ENCODE measurements at regions not wholly inside any gene's neighbourhood (a gene's known extent, or its start where the extent isn't known, plus 50 kb on each side); places are given as distances from the start of the nearest gene placed in this dataset.

- DNase-seq, result no peak
Measured at GRCh38 chr3:43206632-43207031, 79.7 kb upstream of the SNRK start.

- no peak for DNase-seq
Measured at GRCh38 chr3:43206105-43206504, 80.2 kb upstream of the SNRK start.

DNA sequence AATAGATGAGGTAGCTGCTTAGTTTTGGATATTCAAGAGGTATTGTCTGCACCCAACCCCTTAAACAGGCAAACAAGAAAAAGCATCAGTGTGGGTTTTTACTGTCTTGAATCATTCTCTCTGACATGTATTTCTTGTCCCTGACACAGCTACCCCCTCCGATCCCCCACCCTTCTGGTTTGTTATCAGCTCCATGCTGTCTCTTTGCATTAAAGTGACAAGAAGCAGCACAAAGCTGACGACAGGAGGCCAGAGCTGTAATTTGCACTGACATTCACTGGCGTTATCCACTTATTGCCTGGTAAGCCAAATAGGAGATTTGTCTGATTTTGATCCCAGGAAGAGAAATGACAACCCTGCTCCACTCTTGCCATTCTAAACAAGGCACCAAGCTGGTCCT lies 83.3 kb upstream of the SNRK start:
- no peak for DNase-seq

DNA sequence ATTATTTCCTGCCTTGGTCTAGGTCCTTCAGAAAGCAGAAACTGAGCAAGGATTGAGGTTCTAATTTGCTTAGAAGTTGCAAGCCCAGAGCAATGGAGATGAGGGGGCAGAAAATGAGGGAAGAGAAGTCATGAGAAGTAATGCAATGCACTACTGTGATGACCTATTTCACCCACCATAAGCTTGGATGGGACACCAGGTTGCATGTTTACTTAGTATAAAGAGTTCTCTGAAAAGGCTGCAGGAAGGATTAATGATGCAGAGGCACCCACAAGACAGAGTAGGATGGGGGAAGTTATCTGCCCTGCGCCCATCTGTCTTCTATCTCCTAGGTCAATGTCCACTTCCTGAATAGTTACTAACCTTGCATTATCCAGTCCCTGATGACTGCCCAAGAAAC lies 84.8 kb upstream of the SNRK start:
- DNase-seq, result no peak

GRCh38 chr3:43199645-43200306 lies 86.6 kb upstream of the SNRK start:
- no peak for DNase-seq

DNA sequence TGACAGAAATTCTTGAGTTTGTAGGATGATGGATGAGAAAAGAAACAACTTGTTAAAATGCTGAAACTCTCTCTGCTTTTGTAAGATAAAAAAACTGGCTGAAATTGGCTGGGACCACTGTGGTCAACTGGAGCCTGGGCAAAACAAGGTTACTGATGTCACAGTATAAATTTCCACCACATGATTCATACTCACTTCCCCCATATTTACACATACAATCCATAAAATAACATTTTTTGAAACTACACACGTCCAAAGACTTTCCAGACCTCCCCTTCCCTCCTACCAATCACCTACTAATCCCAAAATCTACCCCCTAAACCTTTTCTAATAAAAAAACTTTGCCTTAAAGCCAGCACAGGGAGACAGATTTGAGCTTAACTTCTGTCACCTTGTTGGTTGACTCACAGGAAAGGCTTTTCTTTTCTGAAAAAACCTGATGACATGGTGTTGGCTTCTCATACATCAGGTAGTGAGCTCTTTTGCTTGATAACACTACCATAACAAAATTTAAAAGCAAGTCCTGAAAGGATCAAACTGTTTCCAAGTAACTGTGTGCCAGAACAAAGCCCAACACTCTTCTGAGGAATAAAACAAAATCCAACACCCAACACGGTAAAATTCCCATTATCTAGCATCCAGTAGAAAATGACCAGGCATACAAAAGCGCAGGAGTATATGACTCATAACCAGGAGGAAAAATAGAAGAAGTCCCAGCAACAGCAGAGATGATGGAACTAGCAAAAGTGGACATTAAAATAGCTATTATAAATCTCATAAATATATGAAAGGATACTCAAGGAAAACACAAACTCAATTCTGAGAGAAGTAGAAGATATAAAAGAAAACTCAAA lies 87.3 kb upstream of the SNRK start:
- no peak for DNase-seq

- no peak for DNase-seq
Measured at GRCh38 chr3:43198301-43198700, 88.0 kb upstream of the SNRK start.

- no peak for DNase-seq
Measured at GRCh38 chr3:43197181-43197580, 89.2 kb upstream of the SNRK start.

DNA sequence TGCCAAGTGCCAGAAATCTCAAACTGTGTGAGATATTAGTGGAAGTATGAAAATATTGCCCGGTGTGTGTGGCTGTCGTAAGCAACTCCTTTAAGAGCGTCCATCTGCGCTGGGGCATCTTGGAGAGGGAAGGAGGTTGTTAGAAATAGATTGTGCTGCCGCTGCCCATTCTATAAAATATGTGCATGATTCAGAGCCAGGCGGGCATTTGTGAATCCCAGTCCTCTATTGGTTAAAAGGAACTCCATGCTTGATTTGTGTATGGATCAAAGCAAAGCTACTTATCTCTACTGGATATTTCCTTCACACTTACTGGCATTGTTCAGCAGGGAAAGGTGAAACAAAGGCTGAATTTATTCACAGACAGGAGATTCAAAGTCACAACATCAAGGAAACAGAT lies 89.6 kb upstream of the SNRK start:
- no peak for DNase-seq

- no peak for DNase-seq
Measured at GRCh38 chr3:43195115-43195498, 89.2 kb upstream of the POMGNT2 start.

DNA sequence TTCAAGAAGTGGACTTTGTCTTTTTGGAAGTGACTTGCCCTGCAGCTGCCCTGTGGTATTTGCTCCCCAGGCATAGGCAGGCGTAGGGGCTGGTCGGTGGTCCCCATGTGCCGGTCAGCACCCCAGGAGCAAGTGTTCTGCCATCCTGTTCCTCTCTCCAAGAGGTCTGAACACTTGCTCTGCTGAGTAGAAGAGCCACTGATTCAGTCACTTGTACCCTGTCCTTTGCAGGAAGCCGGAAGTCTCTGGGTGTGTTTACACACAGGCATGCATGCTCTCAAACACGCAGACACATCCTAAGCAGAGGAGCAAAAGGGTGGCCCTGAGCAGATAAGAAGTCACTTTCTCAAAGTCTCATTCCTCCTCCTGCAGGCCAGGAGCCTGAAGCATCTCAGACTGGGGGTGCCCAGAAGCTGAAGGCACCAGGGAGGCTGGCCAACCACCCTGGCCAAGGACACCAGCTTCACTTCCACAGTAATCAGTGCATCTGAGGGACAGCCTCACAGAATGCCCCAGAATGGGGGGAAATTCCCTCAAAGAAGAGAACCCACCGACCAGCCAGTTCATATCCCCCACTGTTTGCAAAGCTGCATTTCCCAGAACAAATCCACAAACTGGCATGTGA lies 88.7 kb upstream of the POMGNT2 start:
- DNase-seq, result no peak

GRCh38 chr3:43194069-43194468 lies 88.2 kb upstream of the POMGNT2 start:
- DNase-seq, result no peak

GRCh38 chr3:43192028-43192427 lies 86.1 kb upstream of the POMGNT2 start:
- DNase-seq, result no peak

DNA sequence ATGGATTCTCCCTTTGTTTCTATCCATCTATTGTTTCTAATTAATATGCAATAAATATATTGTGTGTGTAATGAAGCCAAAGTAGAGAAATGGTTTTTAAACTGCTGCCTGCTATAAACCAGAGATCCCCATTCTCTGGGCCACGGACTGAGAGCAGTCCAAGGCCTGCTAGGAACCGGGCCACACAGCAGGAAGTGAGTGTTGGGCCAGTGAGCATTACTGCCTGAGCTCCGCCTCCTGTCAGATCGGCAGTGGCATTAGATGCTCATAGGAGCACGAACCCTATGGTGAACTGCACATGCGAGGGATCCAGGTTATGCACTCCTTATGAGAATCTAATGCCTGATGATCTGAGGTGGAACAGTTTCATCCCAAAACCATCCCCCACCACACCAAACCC lies 85.2 kb upstream of the POMGNT2 start:
- no peak for DNase-seq

- DNase-seq, result no peak
Measured at GRCh38 chr3:43190670-43191069, 84.8 kb upstream of the POMGNT2 start.

- DNase-seq, result no peak
Measured at GRCh38 chr3:43187836-43188479, 82.1 kb upstream of the POMGNT2 start.

GRCh38 chr3:43185983-43186314 lies 80.1 kb upstream of the POMGNT2 start:
- no peak for DNase-seq

GRCh38 chr3:43185274-43185982 lies 79.5 kb upstream of the POMGNT2 start:
- DNase-seq, result no peak

- no peak for DNase-seq
Measured at GRCh38 chr3:43183456-43183855, 77.6 kb upstream of the POMGNT2 start.

GRCh38 chr3:43181202-43181821 lies 75.4 kb upstream of the POMGNT2 start:
- peak; percentile 13 for DNase-seq

DNA sequence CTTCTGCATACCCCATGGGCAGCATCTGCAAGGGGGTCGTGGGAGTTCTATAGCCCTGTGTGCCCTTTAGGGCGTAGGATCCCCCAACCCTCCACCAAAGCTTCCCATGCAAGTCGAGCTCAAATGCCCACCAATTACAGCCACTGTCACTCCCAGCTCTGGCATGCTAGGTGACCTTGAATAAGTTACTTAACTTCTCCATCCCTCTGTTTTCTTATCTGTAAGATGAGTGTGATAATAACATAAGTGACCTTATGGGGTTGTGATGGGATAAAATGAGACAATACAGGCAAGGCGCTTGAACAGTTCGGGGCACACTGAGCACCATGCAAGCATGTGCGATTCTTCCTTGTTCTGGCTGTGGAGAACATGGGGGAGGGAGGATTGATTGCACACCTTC lies 74.8 kb upstream of the POMGNT2 start:
- DNase-seq, result no peak

- DNase-seq, result peak; percentile 23
Measured at GRCh38 chr3:43180027-43180426, 74.1 kb upstream of the POMGNT2 start.

All from activated CD4-positive, alpha-beta T cell treated with anti-CD3 and anti-CD28 coated beads for 1 hour (primary cell).